Endodermal cell (in vitro differentiated cells): ENCODE measurements at regions not wholly inside any gene's neighbourhood (a gene's known extent, or its start where the extent isn't known, plus 50 kb on each side); places are given as distances from the start of the nearest gene placed in this dataset.

Experiments used
- DNase-seq: peaks from one replicate; pipeline ENCODE4 v3.0.0-alpha.2; 2017
- H3K27ac ChIP-seq: 2 replicates; pipeline ENCODE4 v1.5.1; 2013; ENCODE audit warnings: mild to moderate bottlenecking, low read depth, low read length, moderate library complexity
- H3K27me3 ChIP-seq: 2 replicates; pipeline ENCODE4 v1.6.1; 2013; ENCODE audit warnings: mild to moderate bottlenecking, low read length, moderate library complexity; ENCODE audit not compliant: insufficient read depth, control insufficient read depth, poor library complexity, severe bottlenecking
- H3K36me3 ChIP-seq: 2 replicates; pipeline ENCODE4 v1.7.0; 2013; ENCODE audit warnings: mild to moderate bottlenecking, low read length, moderate library complexity; ENCODE audit not compliant: control insufficient read depth, insufficient read depth
- H3K4me1 ChIP-seq: one replicate; pipeline ENCODE4 v1.7.0; 2013; ENCODE audit warnings: low read length; ENCODE audit not compliant: control insufficient read depth, insufficient read depth
- H3K4me3 ChIP-seq: 2 replicates; pipeline ENCODE4 v1.5.1; 2013; ENCODE audit warnings: mild to moderate bottlenecking, low read length, moderate library complexity
- H3K9ac ChIP-seq: 2 replicates; pipeline ENCODE4 v1.6.1; 2013; ENCODE audit warnings: mild to moderate bottlenecking, low read length, moderate library complexity; ENCODE audit not compliant: poor library complexity, severe bottlenecking; ENCODE audit errors: extremely low read depth
- H3K9me3 ChIP-seq: 2 replicates; pipeline ENCODE4 v1.6.1; 2013; ENCODE audit warnings: mild to moderate bottlenecking, low read length, moderate library complexity; ENCODE audit not compliant: control insufficient read depth
- H3K27ac Mint-ChIP-seq: 2 replicates; pipeline ENCODE4 v1.8.0; 2020; ENCODE audit warnings: mixed read lengths
- H3K27me3 Mint-ChIP-seq: 2 replicates; pipeline ENCODE4 v1.8.0; 2021; ENCODE audit warnings: mild to moderate bottlenecking, mixed read lengths; ENCODE audit not compliant: insufficient read depth
- H3K36me3 Mint-ChIP-seq: 2 replicates; pipeline ENCODE4 v1.8.0; 2020; ENCODE audit warnings: low read depth, mixed read lengths
- H3K4me1 Mint-ChIP-seq: 2 replicates; pipeline ENCODE4 v1.8.0; 2020; ENCODE audit warnings: mixed read lengths
- H3K4me3 Mint-ChIP-seq: 2 replicates; pipeline ENCODE4 v1.8.0; 2020; ENCODE audit warnings: mild to moderate bottlenecking, moderate library complexity, mixed read lengths
- H3K9me3 Mint-ChIP-seq: 2 replicates; pipeline ENCODE4 v1.8.0; 2020; ENCODE audit warnings: mild to moderate bottlenecking, mixed read lengths
- WGBS, 2 experiments: methylation state at CpG; one replicate each; pipeline versions ENCODE4 v1.1.5 to v1.1.7; 2013; ENCODE audit warnings: missing lambda C conversion rate in 2 of 2, mixed read lengths in 1 of 2; ENCODE audit not compliant: insufficient coverage in 1 of 2, insufficient read length in 1 of 2; 5-methylcytosine and 5-hydroxymethylcytosine counted together
- TF ChIP-seq, protein P1 (sequence below): fragments of 200-600 bp; sonication (generic); conservative IDR thresholded peaks from 2 replicates; pipeline ENCODE4 v1.5.0; 2021; ENCODE audit warnings: antibody characterized with exemption, mild to moderate bottlenecking

- TF ChIP-seq, protein P1, sequence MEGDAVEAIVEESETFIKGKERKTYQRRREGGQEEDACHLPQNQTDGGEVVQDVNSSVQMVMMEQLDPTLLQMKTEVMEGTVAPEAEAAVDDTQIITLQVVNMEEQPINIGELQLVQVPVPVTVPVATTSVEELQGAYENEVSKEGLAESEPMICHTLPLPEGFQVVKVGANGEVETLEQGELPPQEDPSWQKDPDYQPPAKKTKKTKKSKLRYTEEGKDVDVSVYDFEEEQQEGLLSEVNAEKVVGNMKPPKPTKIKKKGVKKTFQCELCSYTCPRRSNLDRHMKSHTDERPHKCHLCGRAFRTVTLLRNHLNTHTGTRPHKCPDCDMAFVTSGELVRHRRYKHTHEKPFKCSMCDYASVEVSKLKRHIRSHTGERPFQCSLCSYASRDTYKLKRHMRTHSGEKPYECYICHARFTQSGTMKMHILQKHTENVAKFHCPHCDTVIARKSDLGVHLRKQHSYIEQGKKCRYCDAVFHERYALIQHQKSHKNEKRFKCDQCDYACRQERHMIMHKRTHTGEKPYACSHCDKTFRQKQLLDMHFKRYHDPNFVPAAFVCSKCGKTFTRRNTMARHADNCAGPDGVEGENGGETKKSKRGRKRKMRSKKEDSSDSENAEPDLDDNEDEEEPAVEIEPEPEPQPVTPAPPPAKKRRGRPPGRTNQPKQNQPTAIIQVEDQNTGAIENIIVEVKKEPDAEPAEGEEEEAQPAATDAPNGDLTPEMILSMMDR: no peak
- H3K9ac ChIP-seq: no peak overlapping the region
- H3K36me3 ChIP-seq: no peaks in the 10 kb centered on the region
- no peaks in the 10 kb centered on the region for H3K4me1 ChIP-seq
- H3K9me3 Mint-ChIP-seq: no peaks in the 10 kb centered on the region
- H3K4me3 ChIP-seq: no peak overlapping the region
- H3K27ac Mint-ChIP-seq: no peak overlapping the region
- H3K27ac ChIP-seq: no peak overlapping the region
- 93 to 97% methylated on average over 4 to 5 of the region's 5 CpGs for WGBS, 2 experiments
- DNase-seq: no peak
- no peaks in the 10 kb centered on the region for H3K27me3 Mint-ChIP-seq
- H3K27me3 ChIP-seq: no peaks in the 10 kb centered on the region
- no peaks in the 10 kb centered on the region for H3K9me3 ChIP-seq
- H3K4me1 Mint-ChIP-seq: peaks cover 4% of the 10 kb centered on the region
- no peak overlapping the region for H3K4me3 Mint-ChIP-seq
- no peaks in the 10 kb centered on the region for H3K36me3 Mint-ChIP-seq
Observed at GRCh38 chr10:59018977-59019376, 157.5 kb upstream of the PHYHIPL start.

GRCh38 chr10:59019603-59020002, 156.8 kb upstream of the PHYHIPL start:
- WGBS, 2 experiments: 14 to 63% methylated on average over 1 to 3 of the region's 3 CpGs
- no peaks in the 10 kb centered on the region for H3K9me3 ChIP-seq
- H3K4me3 ChIP-seq: no peak overlapping the region
- no peaks in the 10 kb centered on the region for H3K27me3 ChIP-seq
- no peaks in the 10 kb centered on the region for H3K4me1 ChIP-seq
- no peak overlapping the region for H3K9ac ChIP-seq
- Mint-ChIP-seq H3K4me1 (peaks cover 4% of the 10 kb centered on the region), H3K4me3 (no peak overlapping the region), H3K9me3 (no peaks in the 10 kb centered on the region), H3K27me3 (no peaks in the 10 kb centered on the region), H3K27ac (no peak overlapping the region), H3K36me3 (no peaks in the 10 kb centered on the region)
- no peak for DNase-seq
- no peak overlapping the region for H3K27ac ChIP-seq
- TF ChIP-seq, protein P1: no peak
- no peaks in the 10 kb centered on the region for H3K36me3 ChIP-seq

DNA sequence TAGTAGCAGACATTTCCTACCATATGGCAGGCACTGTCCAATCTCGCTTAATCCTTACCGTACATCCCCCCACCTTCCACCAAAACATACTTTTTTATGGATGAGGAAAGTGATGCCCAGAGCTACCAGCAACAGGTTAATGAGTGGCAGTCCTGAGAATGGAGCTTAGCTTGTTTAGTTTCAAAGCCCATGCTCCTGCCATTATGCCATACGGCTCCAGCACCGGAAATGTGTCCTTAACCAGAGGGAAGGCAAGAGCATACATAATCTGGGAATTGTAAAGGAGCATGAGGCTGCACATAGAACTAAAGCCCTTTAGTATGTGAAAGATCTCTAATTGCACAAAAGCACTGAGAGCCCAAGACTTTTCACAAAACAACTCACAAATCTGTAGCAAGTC, 155.9 kb upstream of the PHYHIPL start:
- WGBS, 2 experiments: 99 to 100% methylated on average over 1 to 4 of the region's 4 CpGs
- H3K4me3 ChIP-seq: no peak overlapping the region
- no peak overlapping the region for H3K27ac ChIP-seq
- H3K4me1 Mint-ChIP-seq: peaks cover 4% of the 10 kb centered on the region
- TF ChIP-seq, protein P1: no peak
- H3K27ac Mint-ChIP-seq: no peak overlapping the region
- no peaks in the 10 kb centered on the region for H3K4me1 ChIP-seq
- no peak overlapping the region for H3K4me3 Mint-ChIP-seq
- no peak overlapping the region for H3K9ac ChIP-seq
- no peaks in the 10 kb centered on the region for H3K27me3 Mint-ChIP-seq
- DNase-seq: no peak
- H3K9me3 ChIP-seq: no peaks in the 10 kb centered on the region
- no peaks in the 10 kb centered on the region for H3K27me3 ChIP-seq
- no peaks in the 10 kb centered on the region for H3K9me3 Mint-ChIP-seq
- no peaks in the 10 kb centered on the region for H3K36me3 ChIP-seq
- H3K36me3 Mint-ChIP-seq: no peaks in the 10 kb centered on the region
